Psoas muscle (tissue), 7 donors: ENCODE measurements at regions not wholly inside any gene's neighbourhood (a gene's known extent, or its start where the extent isn't known, plus 50 kb on each side); places are given as distances from the start of the nearest gene placed in this dataset.

Experiments
- ATAC-seq, 4 donors: fragments of 200-7000 bp; cut with Tn5 transposase; one replicate each; pipeline ENCODE4 v1.9.1; 2020; ENCODE audit warnings: moderate library complexity in 3 of 4, mild to moderate bottlenecking in 2 of 4
- DNase-seq, 2 donors: peaks; one replicate each; pipeline ENCODE4 v3.0.0-alpha.2; 2020
- H3K27ac ChIP-seq: fragments of 200-600 bp; one replicate; pipeline ENCODE4 v1.8.0; 2022
- H3K27me3 ChIP-seq, 3 donors: fragments of 200-600 bp in 1 of 3; one replicate each; pipeline versions ENCODE4 v1.6.1 to v1.8.0; 2013 to 2022; ENCODE audit warnings: low read length in 2 of 3, mild to moderate bottlenecking in 2 of 3, moderate library complexity in 1 of 3; ENCODE audit not compliant: insufficient read depth in 3 of 3
- H3K36me3 ChIP-seq, 2 donors: fragments of 200-600 bp in 1 of 2; one replicate each; pipeline versions ENCODE4 v1.6.1 to v1.8.0; 2013 to 2022; ENCODE audit warnings: low read depth in 1 of 2, mild to moderate bottlenecking in 1 of 2, moderate library complexity in 1 of 2; ENCODE audit not compliant: insufficient read depth in 1 of 2
- H3K4me1 ChIP-seq: fragments of 200-600 bp; one replicate; pipeline ENCODE4 v1.8.0; 2022
- H3K4me3 ChIP-seq: fragments of 200-600 bp; one replicate; pipeline ENCODE4 v1.8.0; 2022; ENCODE audit warnings: mild to moderate bottlenecking
- H3K9me3 ChIP-seq: fragments of 200-600 bp; one replicate; pipeline ENCODE4 v1.8.0; 2022
- CTCF ChIP-seq: fragments of 200-600 bp; IDR thresholded peaks from one replicate; pipeline ENCODE4 v1.8.0; 2022; ENCODE audit warnings: antibody characterized with exemption
- WGBS, 3 donors: extraction: QIAGEN DNeasy Blood & Tissue Kit; methylation state at CpG; one replicate each; pipeline versions ENCODE4 v1.1.6 to v1.1.7; 2013; 5-methylcytosine and 5-hydroxymethylcytosine counted together
- intact Hi-C, 2 donors: fragments of 100-400 bp; cut with DNase I; formaldehyde crosslinking; loops; one replicate each; pipeline versions ENCODE4 v1.11.0 to v1.14.2; 2022
- donor health status: healthy with polysubstance abuse.
- donor health status: DM: no; HTN: no; CAD: no; lungs with moderate emphysema.
- donor health status: Bipolar disorder and iron deficiency.
- donor health status: healthy.
- donor health status: DM: yes; HTN: yes; CAD: no.
- donor health status: DM: no; HTN: no; CAD: no.
- donor health status: DM: yes; HTN: yes; CAD: no.

DNA sequence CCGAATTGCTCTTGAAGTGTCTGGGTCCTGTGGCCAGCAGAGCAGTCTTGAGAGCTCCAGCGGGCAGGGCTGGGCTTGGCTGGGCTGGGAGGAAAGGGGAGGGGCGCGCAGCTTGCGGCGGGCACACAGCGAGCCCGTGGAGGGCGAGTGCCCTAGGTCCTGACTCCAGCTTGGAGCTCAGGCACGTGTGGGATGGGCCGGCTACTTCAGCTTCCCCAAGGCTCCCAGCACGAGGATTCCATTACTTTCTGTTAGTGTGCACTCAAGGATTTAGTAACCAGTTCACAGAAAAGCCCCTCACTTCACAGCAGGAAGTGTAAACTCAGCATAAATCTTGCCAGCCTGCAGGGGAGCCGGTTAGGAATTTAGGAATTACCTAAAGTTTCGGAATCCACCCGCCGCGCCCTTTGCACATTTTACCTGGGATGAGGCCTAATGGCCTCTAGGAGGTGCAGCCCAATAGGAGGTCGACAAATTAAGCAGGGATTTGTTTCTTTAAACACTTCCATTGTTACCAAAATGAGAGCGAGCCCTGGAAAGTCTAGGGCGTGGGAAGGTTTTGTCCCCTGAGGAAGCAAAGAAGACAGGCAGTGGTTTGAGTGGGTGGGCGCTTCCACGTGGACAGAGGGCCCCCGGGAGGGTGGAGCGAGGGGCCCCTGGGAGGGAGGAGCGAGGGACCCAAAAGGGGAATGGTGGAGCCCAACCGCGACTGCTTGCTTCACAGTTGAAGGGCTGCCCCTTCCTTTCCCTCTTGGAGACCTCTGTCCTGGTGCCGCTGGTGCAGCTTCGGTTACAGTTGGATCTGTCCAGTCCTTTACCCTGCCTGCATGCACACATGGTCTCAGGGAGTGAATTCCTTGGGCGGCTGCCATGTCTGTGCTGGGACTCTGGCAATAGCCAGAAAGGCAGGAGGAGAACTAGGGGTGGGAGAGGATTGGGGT lies 93.3 kb downstream of the CTAGE1 start:
- Histone ChIP-seq H3K27ac (no peak overlapping the region), H3K27me3 (no peaks in the 10 kb centered on the region), H3K9me3 (no peaks in the 10 kb centered on the region), H3K4me1 (peaks cover 3% of the 10 kb centered on the region), H3K4me3 (peak overlapping the region; percentile 39), H3K36me3 (no peaks in the 10 kb centered on the region)
- WGBS, 3 donors, result 5 to 10% (median 7%) methylated on average over 28 to 30 of the region's 30 CpGs
- DNase-seq, result peak in 1 of 2 donors; percentile 62
- no peak for TF ChIP-seq CTCF
- intact Hi-C loops, result no loop called here
- peak; percentile 30 to 78 (median 65) for ATAC-seq

DNA sequence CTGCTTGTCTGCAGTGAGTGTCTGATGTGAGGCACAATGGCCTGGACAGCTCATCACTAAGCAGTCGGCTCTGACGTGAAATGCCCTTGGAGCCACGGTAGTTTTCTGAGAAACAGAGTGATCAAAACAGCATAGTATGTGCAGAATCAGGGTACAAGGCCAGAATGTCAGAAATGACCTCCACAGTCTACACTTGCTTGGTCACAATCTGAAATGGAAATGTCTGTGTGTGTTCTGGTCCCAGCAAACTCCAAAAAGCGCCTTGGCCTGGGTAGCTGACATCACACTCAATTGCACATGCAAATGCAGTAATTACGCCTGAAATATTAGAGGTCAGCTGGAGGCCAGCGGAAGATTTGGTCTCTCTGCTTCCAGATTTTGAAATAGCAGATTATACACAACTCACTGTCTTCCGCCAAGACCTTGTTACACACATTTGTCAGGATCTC lies 95.4 kb downstream of the CTAGE1 start:
- no peak overlapping the region for H3K27ac ChIP-seq
- no peak overlapping the region for H3K4me3 ChIP-seq
- H3K9me3 ChIP-seq, result no peaks in the 10 kb centered on the region
- H3K27me3 ChIP-seq, result peaks cover 0 to 2% (median 0%) of the 10 kb centered on the region in 3 donors
- DNase-seq (peak in 1 of 2 donors; percentile 39), ATAC-seq (peak in 1 of 4 donors; percentile 29)
- peaks cover 3% of the 10 kb centered on the region for H3K4me1 ChIP-seq
- no peaks in the 10 kb centered on the region for H3K36me3 ChIP-seq
- intact Hi-C loops, result no loop called here
- no peak for TF ChIP-seq CTCF
- WGBS, 3 donors, result 53 to 66% (median 64%) methylated on average over 7 of the region's 7 CpGs

DNA sequence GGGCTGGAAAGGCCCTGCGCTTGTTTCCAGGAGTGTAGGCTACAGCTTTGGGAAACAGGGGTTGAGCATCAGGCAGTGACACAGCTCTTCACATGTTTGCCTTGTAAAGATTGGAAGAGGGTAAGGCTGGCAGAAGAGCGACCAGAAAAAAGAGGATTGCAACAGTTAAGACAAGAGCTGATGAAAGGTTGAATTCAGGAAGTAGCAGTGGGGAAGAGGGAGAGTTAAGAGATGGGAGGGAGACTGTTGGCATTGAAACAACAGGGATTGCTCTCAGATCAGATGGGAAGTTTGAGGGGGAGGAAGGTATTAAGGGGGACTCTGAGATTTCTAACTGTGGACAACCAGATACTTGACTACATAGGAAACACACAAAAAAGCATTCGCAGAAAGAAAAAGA lies 96.9 kb downstream of the CTAGE1 start:
- H3K27ac ChIP-seq, result no peak overlapping the region
- no peak for TF ChIP-seq CTCF
- 89 to 94% (median 89%) methylated on average over 3 of the region's 3 CpGs for WGBS, 3 donors
- no peak overlapping the region for H3K4me3 ChIP-seq
- ATAC-seq (no peak), DNase-seq (no peak)
- H3K4me1 ChIP-seq, result peaks cover 3% of the 10 kb centered on the region
- no peaks in the 10 kb centered on the region for H3K36me3 ChIP-seq
- no peaks in the 10 kb centered on the region for H3K9me3 ChIP-seq
- intact Hi-C loops, result no loop called here
- peaks cover 0 to 14% (median 0%) of the 10 kb centered on the region in 3 donors for H3K27me3 ChIP-seq

DNA sequence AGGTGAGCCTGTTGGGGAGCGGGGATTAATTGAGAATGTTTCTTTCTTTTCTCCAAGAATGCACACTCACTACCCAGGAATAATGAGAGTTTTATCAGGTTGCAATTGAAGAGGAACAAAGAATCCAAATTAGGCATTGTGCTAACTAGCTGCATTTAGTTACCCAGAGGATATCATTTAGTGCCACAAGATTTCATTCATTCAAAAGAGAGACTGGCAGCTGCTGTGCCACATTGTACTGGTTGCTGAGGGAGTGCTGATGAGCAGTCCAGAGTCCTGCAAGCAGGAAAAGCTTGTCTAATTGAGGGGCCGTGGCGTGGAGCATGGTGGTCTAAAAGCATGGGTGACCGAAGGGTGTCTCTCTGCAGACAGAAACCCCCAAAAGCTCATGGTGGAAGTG lies 97.6 kb downstream of the CTAGE1 start:
- WGBS, 3 donors, result 64 to 80% (median 78%) methylated on average over 4 of the region's 4 CpGs
- Histone ChIP-seq H3K4me1 (peaks cover 3% of the 10 kb centered on the region), H3K27me3 (peaks cover 0 to 14% (median 0%) of the 10 kb centered on the region in 3 donors), H3K4me3 (no peak overlapping the region), H3K27ac (no peak overlapping the region), H3K36me3 (no peaks in the 10 kb centered on the region), H3K9me3 (no peaks in the 10 kb centered on the region)
- DNase-seq, result no peak
- no peak for ATAC-seq
- intact Hi-C loops, result no loop called here
- no peak for TF ChIP-seq CTCF
